Endothelial cell of umbilical vein (primary cell): ENCODE measurements at regions not wholly inside any gene's neighbourhood (a gene's known extent, or its start where the extent isn't known, plus 50 kb on each side); places are given as distances from the start of the nearest gene placed in this dataset.

Source experiments
- BruUV-seq: library from RNA; stranded (reverse); fragments of 400-500 nt; replicated peaks from 2 replicates; lab custom pipeline; 2021; lab: Mats Ljungman, UMichigan
- CTCF ChIA-PET: fragments of 300-600, 350-600 bp; sonication (Branson Sonifier 250); formaldehyde crosslinking; loops from one replicate; lab custom pipeline; 2021; ENCODE audit warnings: antibody characterized with exemption, inconsistent platforms; lab: Charles Lee
- POLR2A ChIA-PET: fragments of 300-600, 350-600 bp; sonication (Branson Sonifier 250); formaldehyde crosslinking; loops from one replicate; lab custom pipeline; 2021; ENCODE audit warnings: antibody characterized with exemption, inconsistent platforms; lab: Charles Lee
- DNase-seq: peaks from one replicate; pipeline ENCODE4 v3.0.0-alpha.2; 2011; ENCODE audit warnings: low read depth, low spot score
- FAIRE-seq: peaks from 2 replicates; lab custom pipeline; 2011; peaks lifted over from hg19 to GRCh38; lab: Jason Lieb, UNC
- H2AFZ ChIP-seq: 2 replicates; pipeline ENCODE4 v1.6.0; 2012; ENCODE audit warnings: low read depth, low read length, control low read depth, inconsistent platforms
- H3K27ac ChIP-seq: 2 replicates; pipeline ENCODE4 v1.5.1; 2011; ENCODE audit warnings: low read depth, mild to moderate bottlenecking, control low read depth, low read length, moderate library complexity; ENCODE audit not compliant: insufficient read depth
- H3K27me3 ChIP-seq, 2 experiments: 2 replicates each; pipeline versions ENCODE4 v1.6.0 to v1.6.1; 2011; ENCODE audit warnings: low read length in 2 of 2, mixed read lengths in 1 of 2; ENCODE audit not compliant: control insufficient read depth in 2 of 2, insufficient read depth in 2 of 2
- H3K36me3 ChIP-seq, 2 experiments: 2 replicates in 1 of 2; 3 replicates in 1 of 2; pipeline ENCODE4 v1.5.1; 2011; ENCODE audit warnings: low read length in 2 of 2, mild to moderate bottlenecking in 1 of 2, moderate library complexity in 1 of 2; ENCODE audit not compliant: control insufficient read depth in 2 of 2, insufficient read depth in 2 of 2; ENCODE audit errors: extremely low read depth in 1 of 2
- H3K4me1 ChIP-seq: 3 replicates; pipeline ENCODE4 v1.5.1; 2011; ENCODE audit warnings: mild to moderate bottlenecking, low read length; ENCODE audit not compliant: control insufficient read depth, insufficient read depth; ENCODE audit errors: extremely low read depth
- H3K4me2 ChIP-seq: 2 replicates; pipeline ENCODE4 v1.6.1; 2011; ENCODE audit warnings: low read length, control low read depth, mixed read lengths; ENCODE audit not compliant: insufficient read depth
- H3K4me3 ChIP-seq, 3 experiments: fragments of 200-600 bp in 1 of 3; sonication (generic), shearing (Covaris generic) in 1 of 3; replicated peaks in 1 of 3; 2 replicates each; pipeline ENCODE4 v1.5.1; 2011 to 2016; ENCODE audit warnings: control low read depth in 3 of 3, low read length in 3 of 3, mild to moderate bottlenecking in 2 of 3, inconsistent platforms in 1 of 3, low read depth in 1 of 3, moderate library complexity in 1 of 3; ENCODE audit not compliant: insufficient read depth in 1 of 3
- H3K79me2 ChIP-seq: 2 replicates; pipeline ENCODE4 v1.6.0; 2012; ENCODE audit warnings: low read length, inconsistent platforms; ENCODE audit not compliant: control insufficient read depth, insufficient read depth
- H3K9ac ChIP-seq: replicated peaks from 2 replicates; pipeline ENCODE3; 2011; ENCODE audit warnings: low read length, control low read depth; ENCODE audit not compliant: insufficient read depth; ENCODE audit errors: extremely low read depth
- H3K9me1 ChIP-seq: replicated peaks from 3 replicates; pipeline ENCODE4 v1.6.0; 2011; ENCODE audit warnings: mild to moderate bottlenecking, low read length; ENCODE audit not compliant: control insufficient read depth, insufficient read depth; ENCODE audit errors: extremely low read depth
- H3K9me3 ChIP-seq: replicated peaks from 2 replicates; pipeline ENCODE4 v1.5.1; 2012; ENCODE audit warnings: low read length, inconsistent platforms; ENCODE audit not compliant: control insufficient read depth, insufficient read depth
- H4K20me1 ChIP-seq: replicated peaks from 2 replicates; pipeline ENCODE3; 2011; ENCODE audit warnings: mild to moderate bottlenecking, low read length; ENCODE audit not compliant: control insufficient read depth, insufficient read depth; ENCODE audit errors: extremely low read depth
- CTCF ChIP-seq, 2 donors: IDR thresholded peaks; 1 replicate in 1 of 2; 2 replicates in 1 of 2; pipeline ENCODE4 v1.5.1; 2011; ENCODE audit warnings: low read length in 2 of 2, mild to moderate bottlenecking in 2 of 2, moderate library complexity in 2 of 2, control low read depth in 1 of 2, inconsistent platforms in 1 of 2, low read depth in 1 of 2; ENCODE audit not compliant: insufficient read depth in 1 of 2; ENCODE audit errors: extremely low read depth in 1 of 2
- EZH2 ChIP-seq: IDR thresholded peaks from 2 replicates; pipeline ENCODE4 v1.6.1; 2012; ENCODE audit warnings: borderline replicate concordance, low read depth, mild to moderate bottlenecking, moderate library complexity, low read length, inconsistent platforms; ENCODE audit not compliant: severe bottlenecking
- FOS ChIP-seq: IDR thresholded peaks from 2 replicates; pipeline ENCODE4 v1.6.1; 2011; ENCODE audit warnings: mild to moderate bottlenecking, low read length, moderate library complexity, borderline replicate concordance; ENCODE audit not compliant: insufficient read depth
- GATA2 ChIP-seq: IDR thresholded peaks from 2 replicates; pipeline ENCODE4 v1.7.0; 2011; ENCODE audit warnings: low read depth, mild to moderate bottlenecking, moderate library complexity, mixed read lengths, low read length; ENCODE audit not compliant: insufficient read length, insufficient read depth
- JUN ChIP-seq: IDR thresholded peaks from 2 replicates; pipeline ENCODE4 v1.6.1; 2011; ENCODE audit warnings: borderline replicate concordance, low read depth; ENCODE audit not compliant: insufficient read length, insufficient read depth
- MYC ChIP-seq: IDR thresholded peaks from one replicate; pipeline ENCODE4 v1.6.1; 2011; ENCODE audit warnings: mild to moderate bottlenecking, low read depth, low read length
- POLR2A ChIP-seq: IDR thresholded peaks from 2 replicates; pipeline ENCODE4 v1.6.1; 2012; ENCODE audit warnings: low read depth, mild to moderate bottlenecking, control low read depth, low read length
- POLR2AphosphoS5 ChIP-seq: IDR thresholded peaks from 2 replicates; pipeline ENCODE4 v1.6.1; 2012; ENCODE audit warnings: low read depth, mild to moderate bottlenecking, control low read depth, low read length, moderate library complexity; ENCODE audit not compliant: insufficient read depth
- dilution Hi-C: fragments of 300-500 bp; cut with MboI; formaldehyde crosslinking; loops from one replicate; pipeline ENCODE4 v1.15.0; 2019; ENCODE audit warnings: low sequenced_read_pairs; ENCODE audit not compliant: extremely low pct_ligation_motif_present
- intact Hi-C: fragments of 100-400 bp; cut with micrococcal nuclease; formaldehyde crosslinking; loops from one replicate; pipeline ENCODE4 v1.10.0; 2022
- TF ChIP-seq, protein P1 (sequence below): IDR thresholded peaks from 2 replicates; pipeline ENCODE4 v1.6.1; 2011; ENCODE audit not compliant: insufficient read depth, insufficient read length

GRCh38 chr6:148239215-148239614 lies 103.4 kb upstream of the SASH1 start:
- intact Hi-C loops (no loop called here), dilution Hi-C loops (no loop called here)
- Histone ChIP-seq H3K9me3 (no peaks in the 10 kb centered on the region), H3K27ac (no peak overlapping the region), H3K4me3 (no peak overlapping the region), H3K9ac (no peak overlapping the region), H3K4me2 (no peak overlapping the region), H3K27me3 (no peaks in the 10 kb centered on the region), H3K36me3 (no peaks in the 10 kb centered on the region), H2AFZ (peak overlapping the region; percentile 64), H3K4me1 (peaks cover 5% of the 10 kb centered on the region), H3K79me2 (no peaks in the 10 kb centered on the region), H3K9me1 (no peaks in the 10 kb centered on the region), H4K20me1 (no peaks in the 10 kb centered on the region)
- FAIRE-seq = peak; percentile 59
- no TSS peak for BruUV-seq
- ChIA-PET POLR2A (no interaction called here), CTCF (no interaction called here)
- TF ChIP-seq EZH2 (no peak), GATA2 (no peak), MYC (no peak), CTCF (IDR thresholded peaks at IDR 0.05; ENCODE audit: extremely low read depth in 1 of 2, insufficient read depth in 1 of 2, low read depth in 1 of 2, low read length in 2 of 2) (no peak), POLR2A (no peak), FOS (no peak), JUN (no peak), POLR2AphosphoS5 (no peak)
- TF ChIP-seq, protein P1, sequence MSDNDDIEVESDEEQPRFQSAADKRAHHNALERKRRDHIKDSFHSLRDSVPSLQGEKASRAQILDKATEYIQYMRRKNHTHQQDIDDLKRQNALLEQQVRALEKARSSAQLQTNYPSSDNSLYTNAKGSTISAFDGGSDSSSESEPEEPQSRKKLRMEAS = no peak
- DNase-seq = no peak
